ENCODE measurements at regions not wholly inside any gene's neighbourhood (a gene's known extent, or its start where the extent isn't known, plus 50 kb on each side); places are given as distances from the start of the nearest gene placed in this dataset.
"Not testable (repeated sequence)": the region's sequence is repeated elsewhere in the genome, so short reads cannot be mapped to it uniquely, and the experiment has no call there.

DNA sequence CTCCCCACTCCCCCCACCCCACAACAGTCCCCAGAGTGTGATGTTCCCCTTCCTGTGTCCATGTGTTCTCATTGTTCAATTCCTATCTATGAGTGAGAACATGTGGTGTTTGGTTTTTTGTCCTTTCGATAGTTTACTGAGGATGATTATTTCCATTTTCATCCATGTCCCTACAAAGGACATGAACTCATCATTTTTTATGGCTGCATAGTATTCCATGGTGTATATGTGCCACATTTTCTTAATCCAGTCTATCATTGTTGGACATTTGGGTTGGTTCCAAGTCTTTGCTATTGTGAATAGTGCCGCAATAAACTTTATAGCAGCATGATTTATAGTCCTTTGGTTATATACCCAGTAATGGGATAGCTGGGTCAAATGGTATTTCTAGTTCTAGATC is 106.6 kb upstream of the WIPF3 start:
- H3K4me1 ChIP-seq (ENCODE audit: control insufficient read depth, insufficient read depth, low read length), result not testable (repeated sequence)
- no CpG with 5 or more reads among the region's 2 CpGs for WGBS (ENCODE audit: insufficient coverage, insufficient read length)

DNA sequence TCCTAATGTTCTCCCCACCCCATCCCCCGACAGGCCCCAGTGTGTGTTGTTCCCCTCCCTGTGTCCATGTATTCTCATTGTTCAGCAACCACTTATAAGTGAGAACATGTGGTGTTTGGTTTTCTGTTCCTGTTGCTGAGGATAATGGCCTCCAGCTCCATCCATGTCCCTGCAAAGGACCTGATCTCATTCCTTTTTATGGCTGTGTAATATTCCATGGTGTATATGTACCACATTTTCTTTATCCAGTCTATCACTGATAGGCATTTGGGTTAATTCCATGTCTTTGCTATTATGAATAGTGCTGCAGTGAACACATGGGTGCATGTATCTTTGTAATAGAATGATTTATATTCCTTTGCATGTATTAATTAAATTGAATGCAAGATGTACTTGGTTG is 104.8 kb upstream of the WIPF3 start:
- H3K27ac ChIP-seq (ENCODE audit: low read length); H3K4me1 ChIP-seq (ENCODE audit: control insufficient read depth, insufficient read depth, low read length); H3K9me3 ChIP-seq (ENCODE audit: control insufficient read depth, insufficient read depth, low read length); H3K27me3 ChIP-seq (ENCODE audit: control insufficient read depth, insufficient read depth, low read length); H3K4me3 ChIP-seq (ENCODE audit: low read length); H3K36me3 ChIP-seq (ENCODE audit: control insufficient read depth, insufficient read depth, low read length); DNase-seq (ENCODE audit: low read depth, low spot score): not testable (repeated sequence)
- WGBS (ENCODE audit: insufficient coverage, insufficient read length), result no CpG with 5 or more reads among the region's 1 CpG

More for the DNA sequence above, 106.6 kb upstream of the WIPF3 start:
- not testable (repeated sequence) for H3K9me3 ChIP-seq (ENCODE audit: control insufficient read depth, insufficient read depth, low read length); H3K27me3 ChIP-seq (ENCODE audit: control insufficient read depth, insufficient read depth, low read length); DNase-seq (ENCODE audit: low read depth, low spot score); H3K27ac ChIP-seq (ENCODE audit: low read length); H3K4me3 ChIP-seq (ENCODE audit: low read length); H3K36me3 ChIP-seq (ENCODE audit: control insufficient read depth, insufficient read depth, low read length)

DNA sequence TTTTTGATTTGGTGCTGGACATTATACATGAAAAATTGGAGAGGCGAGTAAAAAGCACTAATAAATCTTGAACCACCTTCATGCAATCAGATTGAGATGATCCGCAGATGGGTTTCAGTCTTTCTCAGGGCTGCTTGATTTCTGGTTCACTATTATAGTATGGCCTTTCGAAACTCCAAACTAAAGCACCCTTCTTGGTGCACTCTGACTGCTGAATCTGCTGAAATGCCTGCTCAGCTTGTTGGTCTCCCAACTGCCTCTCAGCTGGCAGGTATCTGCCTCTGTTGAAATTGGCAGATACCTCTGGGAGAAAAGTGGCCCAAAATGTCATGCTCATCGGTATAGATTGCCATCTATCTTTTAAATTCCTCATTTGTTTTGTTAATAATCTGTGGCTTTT is 102.5 kb upstream of the WIPF3 start:
- not testable (repeated sequence) for H3K9me3 ChIP-seq (ENCODE audit: control insufficient read depth, insufficient read depth, low read length); DNase-seq (ENCODE audit: low read depth, low spot score); H3K4me1 ChIP-seq (ENCODE audit: control insufficient read depth, insufficient read depth, low read length); H3K36me3 ChIP-seq (ENCODE audit: control insufficient read depth, insufficient read depth, low read length); H3K4me3 ChIP-seq (ENCODE audit: low read length); H3K27me3 ChIP-seq (ENCODE audit: control insufficient read depth, insufficient read depth, low read length); H3K27ac ChIP-seq (ENCODE audit: low read length)
- no CpG with 5 or more reads among the region's 4 CpGs for WGBS (ENCODE audit: insufficient coverage, insufficient read length)

DNA sequence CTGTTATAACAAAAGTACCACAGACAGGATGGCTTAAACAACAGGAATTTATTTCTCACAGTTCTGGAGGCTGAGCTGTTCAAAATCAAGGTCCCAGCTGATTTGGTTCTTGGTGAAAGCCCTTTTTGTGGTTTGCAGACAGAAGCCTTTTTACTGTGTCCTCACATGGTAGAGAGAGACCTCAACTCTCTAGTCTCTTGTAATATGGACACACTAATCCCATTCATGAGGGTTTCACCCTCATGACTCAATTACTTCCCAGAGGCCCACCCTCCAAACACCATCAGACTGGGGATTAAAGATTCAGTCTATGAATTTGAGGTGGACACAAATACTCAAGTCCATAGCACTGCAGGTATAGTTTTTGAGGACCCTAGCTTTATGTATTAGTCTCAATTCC is 97.3 kb upstream of the WIPF3 start:
- not testable (repeated sequence) for H3K4me1 ChIP-seq (ENCODE audit: control insufficient read depth, insufficient read depth, low read length); H3K9me3 ChIP-seq (ENCODE audit: control insufficient read depth, insufficient read depth, low read length); H3K27me3 ChIP-seq (ENCODE audit: control insufficient read depth, insufficient read depth, low read length); DNase-seq (ENCODE audit: low read depth, low spot score); H3K36me3 ChIP-seq (ENCODE audit: control insufficient read depth, insufficient read depth, low read length); H3K27ac ChIP-seq (ENCODE audit: low read length); H3K4me3 ChIP-seq (ENCODE audit: low read length)

DNA sequence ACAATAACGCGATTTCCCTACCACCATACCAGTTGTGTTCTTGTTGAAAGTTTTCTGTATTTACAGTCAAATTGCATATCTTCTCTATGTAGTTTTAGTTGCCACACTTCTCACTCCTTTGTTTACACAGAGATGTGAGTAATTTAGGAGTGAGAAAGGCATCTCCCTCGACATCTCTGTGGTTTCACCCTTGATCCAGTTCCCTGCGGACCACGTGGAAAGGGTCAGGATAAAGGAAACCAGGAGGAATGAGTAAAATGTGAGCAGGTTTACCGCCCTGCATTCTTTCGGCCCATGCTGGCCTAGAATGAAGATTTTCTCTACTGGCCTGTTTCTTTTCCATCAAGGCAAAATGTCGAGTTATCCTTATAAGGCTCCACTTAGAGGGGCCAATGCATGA is 83.2 kb upstream of the WIPF3 start:
- no CpG with 5 or more reads among the region's 8 CpGs for WGBS (ENCODE audit: insufficient coverage, insufficient read length)
- H3K9me3 ChIP-seq (ENCODE audit: control insufficient read depth, insufficient read depth, low read length); H3K36me3 ChIP-seq (ENCODE audit: control insufficient read depth, insufficient read depth, low read length); H3K4me3 ChIP-seq (ENCODE audit: low read length); H3K4me1 ChIP-seq (ENCODE audit: control insufficient read depth, insufficient read depth, low read length); H3K27ac ChIP-seq (ENCODE audit: low read length); H3K27me3 ChIP-seq (ENCODE audit: control insufficient read depth, insufficient read depth, low read length): not testable (repeated sequence)
- peak; percentile 13 for DNase-seq (ENCODE audit: low read depth, low spot score)

DNA sequence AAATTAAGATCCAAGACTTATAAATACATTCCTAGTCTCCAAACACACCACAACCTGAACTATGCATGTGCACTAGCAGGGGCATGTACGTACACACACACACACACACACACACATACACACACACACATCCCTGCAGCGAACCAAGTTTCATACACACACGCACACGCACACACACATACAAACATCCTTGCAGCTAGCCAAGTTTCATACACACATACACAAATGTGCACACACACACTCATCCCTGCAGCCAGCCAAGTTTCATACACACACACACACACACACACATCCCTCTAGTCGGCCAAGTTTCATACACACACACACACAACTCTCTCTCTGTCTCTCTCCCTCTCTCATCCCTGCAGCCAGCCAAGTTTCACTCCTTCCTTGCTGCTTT is 82.7 kb upstream of the WIPF3 start:
- H3K27ac ChIP-seq (ENCODE audit: low read length), result no peak overlapping the region
- no peak for DNase-seq (ENCODE audit: low read depth, low spot score)
- H3K4me3 ChIP-seq (ENCODE audit: low read length), result no peak overlapping the region
- no peaks in the 10 kb centered on the region for H3K36me3 ChIP-seq (ENCODE audit: control insufficient read depth, insufficient read depth, low read length)
- WGBS (ENCODE audit: insufficient coverage, insufficient read length), result 100% methylated on average over 3 of the region's 5 CpGs
- no peaks in the 10 kb centered on the region for H3K27me3 ChIP-seq (ENCODE audit: control insufficient read depth, insufficient read depth, low read length)
- no peaks in the 10 kb centered on the region for H3K9me3 ChIP-seq (ENCODE audit: control insufficient read depth, insufficient read depth, low read length)
- H3K4me1 ChIP-seq (ENCODE audit: control insufficient read depth, insufficient read depth, low read length), result no peaks in the 10 kb centered on the region

DNA sequence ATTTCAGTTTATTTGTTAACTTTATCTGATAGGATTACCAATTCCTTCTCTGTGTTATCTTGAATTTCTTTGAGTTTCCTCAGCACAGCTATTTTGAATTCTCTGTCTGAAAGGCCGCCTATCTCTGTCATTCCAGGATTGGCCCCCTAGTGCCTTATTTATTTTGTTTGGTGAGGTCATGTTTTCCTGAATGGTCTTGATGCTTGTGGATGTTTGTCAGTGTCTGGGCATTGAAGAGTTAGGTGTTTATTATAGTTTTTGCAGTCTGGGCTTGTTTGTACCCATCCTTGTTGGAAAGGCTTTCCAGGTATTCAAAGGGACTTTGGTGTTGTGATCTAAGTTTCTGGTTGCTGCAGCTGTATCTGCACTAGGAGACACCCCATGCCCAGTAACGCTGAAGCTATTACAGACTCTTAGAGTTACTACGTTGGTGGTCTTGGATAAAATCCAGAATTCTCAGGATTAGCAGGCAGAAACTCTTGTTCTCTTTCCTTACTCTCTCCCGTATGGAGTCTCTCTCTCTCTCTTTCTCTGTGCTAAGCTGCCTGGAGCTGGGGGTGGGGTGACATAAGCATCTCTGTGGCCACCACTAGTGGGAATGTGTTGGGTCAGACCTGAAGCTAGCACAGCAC is 76.7 kb upstream of the WIPF3 start:
- not testable (repeated sequence) for DNase-seq (ENCODE audit: low read depth, low spot score)

DNA sequence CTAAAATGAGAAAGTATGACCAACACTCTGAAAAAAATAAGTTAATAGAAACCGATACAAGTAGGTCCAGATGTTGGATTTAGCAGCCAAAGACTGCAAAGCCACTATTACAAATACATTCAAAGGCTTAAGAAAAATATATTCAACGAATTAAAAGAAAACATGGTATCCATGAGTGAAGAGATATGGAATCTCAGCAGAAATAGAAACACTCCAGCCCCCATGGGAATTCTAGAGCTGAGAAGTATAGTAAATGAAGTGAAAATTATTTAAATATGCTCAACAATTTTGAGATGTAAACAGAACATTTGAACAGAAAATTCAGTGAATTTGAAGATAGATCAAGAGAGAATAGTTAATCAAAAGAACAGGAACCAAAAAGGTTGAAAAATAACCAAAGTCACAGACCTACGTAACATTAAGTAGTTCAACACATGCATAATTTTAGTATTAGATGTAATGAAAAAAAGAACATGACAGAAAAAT is 72.0 kb upstream of the WIPF3 start:
- Histone ChIP-seq H3K9me3 (ENCODE audit: control insufficient read depth, insufficient read depth, low read length) (no peaks in the 10 kb centered on the region), H3K27ac (ENCODE audit: low read length) (no peak overlapping the region), H3K4me3 (ENCODE audit: low read length) (no peak overlapping the region), H3K27me3 (ENCODE audit: control insufficient read depth, insufficient read depth, low read length) (no peaks in the 10 kb centered on the region), H3K36me3 (ENCODE audit: control insufficient read depth, insufficient read depth, low read length) (no peaks in the 10 kb centered on the region), H3K4me1 (ENCODE audit: control insufficient read depth, insufficient read depth, low read length) (no peaks in the 10 kb centered on the region)
- WGBS (ENCODE audit: insufficient coverage, insufficient read length), result no CpG with 5 or more reads among the region's 3 CpGs
- DNase-seq (ENCODE audit: low read depth, low spot score), result no peak

More for the DNA sequence above, 76.7 kb upstream of the WIPF3 start:
- not testable (repeated sequence) for H3K27me3 ChIP-seq (ENCODE audit: control insufficient read depth, insufficient read depth, low read length); H3K9me3 ChIP-seq (ENCODE audit: control insufficient read depth, insufficient read depth, low read length); H3K27ac ChIP-seq (ENCODE audit: low read length); H3K4me1 ChIP-seq (ENCODE audit: control insufficient read depth, insufficient read depth, low read length); H3K36me3 ChIP-seq (ENCODE audit: control insufficient read depth, insufficient read depth, low read length); H3K4me3 ChIP-seq (ENCODE audit: low read length)
- WGBS (ENCODE audit: insufficient coverage, insufficient read length), result no CpG with 5 or more reads among the region's 4 CpGs

DNA sequence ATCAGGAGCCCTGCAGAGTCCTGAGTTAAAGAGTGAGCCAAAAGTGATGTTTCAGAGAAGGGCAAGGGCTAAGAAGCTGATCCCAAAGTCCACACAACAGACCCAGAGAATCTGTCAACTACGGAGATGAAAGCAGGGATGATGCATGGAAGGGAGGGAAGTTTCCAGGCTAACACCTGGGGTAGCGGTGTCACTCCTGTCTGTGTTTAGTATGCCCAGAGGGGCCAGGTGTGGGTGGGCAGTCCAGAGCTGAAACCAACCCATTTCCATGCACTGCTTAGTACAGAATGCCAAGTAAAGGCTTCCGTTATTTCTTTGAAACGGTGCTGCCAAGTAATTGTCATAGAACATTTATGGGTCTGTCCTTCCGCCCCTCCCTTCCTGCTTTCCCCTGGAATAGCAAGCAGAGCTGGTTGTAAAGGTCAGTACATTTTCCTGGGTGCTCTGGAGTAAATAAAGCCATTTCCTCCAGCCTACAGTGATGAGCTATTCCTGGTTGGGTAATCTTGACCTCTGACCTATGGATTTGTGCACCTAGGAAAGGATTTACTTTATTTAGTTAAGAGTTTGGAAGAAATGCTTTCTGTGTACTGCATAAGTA is 58.6 kb upstream of the WIPF3 start:
- H3K9me3 ChIP-seq (ENCODE audit: control insufficient read depth, insufficient read depth, low read length); DNase-seq (ENCODE audit: low read depth, low spot score); H3K4me3 ChIP-seq (ENCODE audit: low read length); H3K4me1 ChIP-seq (ENCODE audit: control insufficient read depth, insufficient read depth, low read length); H3K27ac ChIP-seq (ENCODE audit: low read length); H3K27me3 ChIP-seq (ENCODE audit: control insufficient read depth, insufficient read depth, low read length); H3K36me3 ChIP-seq (ENCODE audit: control insufficient read depth, insufficient read depth, low read length): not testable (repeated sequence)
- no CpG with 5 or more reads among the region's 5 CpGs for WGBS (ENCODE audit: insufficient coverage, insufficient read length)

DNA sequence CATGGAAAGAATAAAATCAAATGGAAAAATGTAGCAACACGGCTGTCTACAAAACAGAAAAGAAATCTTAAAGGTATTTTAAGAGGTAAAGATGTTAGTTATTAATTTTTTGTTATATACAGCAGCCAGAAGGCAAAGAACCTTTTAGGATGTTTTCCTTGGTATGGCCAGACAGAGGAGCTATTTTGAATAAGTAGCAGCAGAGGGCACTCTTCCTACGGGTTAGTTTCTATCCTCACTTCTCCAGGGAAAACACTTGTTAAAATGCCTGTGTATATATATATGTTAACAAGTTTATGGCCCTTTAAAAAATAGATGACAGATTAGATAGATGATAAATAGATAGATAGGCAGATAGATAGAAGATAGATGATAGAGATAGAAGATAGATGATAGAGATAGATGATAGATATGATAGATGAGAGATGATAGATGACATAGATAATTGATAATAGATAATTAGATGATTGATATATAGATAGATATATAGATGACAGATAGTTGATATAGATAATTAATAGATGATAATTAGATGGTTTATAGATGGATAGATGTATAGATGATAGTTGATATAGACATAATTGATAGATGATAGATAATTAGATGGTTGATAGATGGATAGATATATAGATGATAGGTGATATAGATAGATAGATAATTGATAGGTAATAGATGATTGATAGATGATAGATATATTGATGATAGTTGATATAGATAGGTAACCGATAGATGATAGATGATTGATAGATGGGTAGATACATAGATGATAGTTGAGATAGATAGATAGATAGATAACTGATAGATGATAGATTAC is 57.8 kb upstream of the WIPF3 start:
- Histone ChIP-seq H3K4me3 (ENCODE audit: low read length) (no peak overlapping the region), H3K4me1 (ENCODE audit: control insufficient read depth, insufficient read depth, low read length) (no peaks in the 10 kb centered on the region), H3K27me3 (ENCODE audit: control insufficient read depth, insufficient read depth, low read length) (no peaks in the 10 kb centered on the region), H3K9me3 (ENCODE audit: control insufficient read depth, insufficient read depth, low read length) (no peaks in the 10 kb centered on the region), H3K36me3 (ENCODE audit: control insufficient read depth, insufficient read depth, low read length) (no peaks in the 10 kb centered on the region), H3K27ac (ENCODE audit: low read length) (no peak overlapping the region)
- no peak for DNase-seq (ENCODE audit: low read depth, low spot score)
- WGBS (ENCODE audit: insufficient coverage, insufficient read length), result 100% methylated on average over 1 of the region's 3 CpGs
